H9 (cell line): ENCODE measurements at regions not wholly inside any gene's neighbourhood (a gene's known extent, or its start where the extent isn't known, plus 50 kb on each side); places are given as distances from the start of the nearest gene placed in this dataset.

Source experiments
- DNase-seq: peaks from one replicate; pipeline ENCODE4 v3.0.0-alpha.2; 2017
- H2AFZ ChIP-seq: one replicate; pipeline ENCODE4 v1.6.1; 2013; ENCODE audit warnings: mild to moderate bottlenecking, low read length, control low read depth, moderate library complexity
- H2AK5ac ChIP-seq: 2 replicates; pipeline ENCODE4 v1.6.1; 2013; ENCODE audit warnings: low read length, control low read depth, mixed read lengths; ENCODE audit not compliant: insufficient read length
- H2BK120ac ChIP-seq: one replicate; pipeline ENCODE4 v1.6.1; 2013; ENCODE audit warnings: low read depth, mild to moderate bottlenecking, low read length, control low read depth, inconsistent platforms; ENCODE audit not compliant: poor library complexity, severe bottlenecking
- H2BK12ac ChIP-seq: 2 replicates; pipeline ENCODE4 v1.6.1; 2013; ENCODE audit warnings: low read length, control low read depth, mixed read lengths, low read depth; ENCODE audit not compliant: insufficient read length
- H2BK15ac ChIP-seq: 2 replicates; pipeline ENCODE4 v1.6.1; 2013; ENCODE audit warnings: low read depth, low read length, control low read depth
- H2BK20ac ChIP-seq: one replicate; pipeline ENCODE4 v1.6.1; 2013; ENCODE audit warnings: low read depth, mild to moderate bottlenecking, low read length, control low read depth, inconsistent platforms; ENCODE audit not compliant: poor library complexity, severe bottlenecking
- H2BK5ac ChIP-seq: 2 replicates; pipeline ENCODE4 v1.6.1; 2013; ENCODE audit warnings: low read length, control low read depth, mixed read lengths; ENCODE audit not compliant: insufficient read length
- H3K14ac ChIP-seq: 2 replicates; pipeline ENCODE4 v1.6.1; 2013; ENCODE audit warnings: low read length, control low read depth; ENCODE audit not compliant: insufficient read depth
- H3K18ac ChIP-seq: 2 replicates; pipeline ENCODE4 v1.6.1; 2013; ENCODE audit warnings: low read depth, mild to moderate bottlenecking, mixed read lengths, low read length, control low read depth; ENCODE audit not compliant: insufficient read length
- H3K23ac ChIP-seq: 2 replicates; pipeline ENCODE4 v1.6.1; 2013; ENCODE audit warnings: low read length, control low read depth, mixed read lengths, low read depth; ENCODE audit not compliant: insufficient read length
- H3K23me2 ChIP-seq: 2 replicates; pipeline ENCODE4 v1.6.1; 2013; ENCODE audit warnings: low read depth, mild to moderate bottlenecking, mixed read lengths, low read length, control low read depth; ENCODE audit not compliant: insufficient read length, poor library complexity, severe bottlenecking
- H3K27ac ChIP-seq: 2 replicates; pipeline ENCODE4 v1.5.1; 2013; ENCODE audit warnings: low read length, control low read depth, mixed read lengths, low read depth; ENCODE audit not compliant: insufficient read length
- H3K27me3 ChIP-seq: 2 replicates; pipeline ENCODE4 v1.6.1; 2013; ENCODE audit warnings: low read length, control low read depth, inconsistent platforms; ENCODE audit not compliant: insufficient read depth
- H3K4ac ChIP-seq: 2 replicates; pipeline ENCODE4 v1.6.1; 2013; ENCODE audit warnings: low read depth, mild to moderate bottlenecking, control low read depth, inconsistent platforms, low read length, moderate library complexity
- H3K4me1 ChIP-seq: 2 replicates; pipeline ENCODE4 v1.6.1; 2013; ENCODE audit warnings: low read length, control low read depth, inconsistent platforms; ENCODE audit not compliant: insufficient read depth
- H3K4me2 ChIP-seq: 2 replicates; pipeline ENCODE4 v1.6.1; 2013; ENCODE audit warnings: low read length, control low read depth, mixed read lengths; ENCODE audit not compliant: insufficient read length, insufficient read depth
- H3K56ac ChIP-seq: 2 replicates; pipeline ENCODE4 v1.6.1; 2013; ENCODE audit warnings: low read depth, mild to moderate bottlenecking, mixed read lengths, low read length, control low read depth; ENCODE audit not compliant: insufficient read length
- H3K79me1 ChIP-seq: 2 replicates; pipeline ENCODE4 v1.6.1; 2013; ENCODE audit warnings: low read depth, mild to moderate bottlenecking, moderate library complexity, low read length, control low read depth, inconsistent platforms; ENCODE audit not compliant: insufficient read depth, poor library complexity, severe bottlenecking
- H3K79me2 ChIP-seq: 2 replicates; pipeline ENCODE4 v1.6.1; 2013; ENCODE audit warnings: low read length, control low read depth, inconsistent platforms; ENCODE audit not compliant: insufficient read depth
- H3K9ac ChIP-seq: 2 replicates; pipeline ENCODE4 v1.6.1; 2013; ENCODE audit warnings: low read length, control low read depth, mixed read lengths; ENCODE audit not compliant: insufficient read length; ENCODE audit errors: extremely low read depth
- H3K9me3 ChIP-seq: one replicate; pipeline ENCODE4 v1.6.1; 2013; ENCODE audit warnings: low read depth, low read length, inconsistent platforms; ENCODE audit not compliant: control insufficient read depth
- H3T11ph ChIP-seq: one replicate; pipeline ENCODE4 v1.6.1; 2013; ENCODE audit warnings: mild to moderate bottlenecking, low read length, control low read depth, inconsistent platforms
- H4K20me1 ChIP-seq: one replicate; pipeline ENCODE4 v1.6.1; 2013; ENCODE audit not compliant: control insufficient read depth, insufficient read length, insufficient read depth
- H4K5ac ChIP-seq: 2 replicates; pipeline ENCODE4 v1.6.1; 2013; ENCODE audit warnings: low read depth, mild to moderate bottlenecking, mixed read lengths, low read length, control low read depth; ENCODE audit not compliant: insufficient read length
- H4K8ac ChIP-seq: replicated peaks from 2 replicates; pipeline ENCODE4 v1.6.1; 2013; ENCODE audit warnings: low read length, control low read depth, mixed read lengths, low read depth; ENCODE audit not compliant: insufficient read length
- H4K91ac ChIP-seq: 2 replicates; pipeline ENCODE4 v1.6.1; 2013; ENCODE audit warnings: low read depth, mild to moderate bottlenecking, moderate library complexity, mixed read lengths, low read length, control low read depth; ENCODE audit not compliant: insufficient read length
- H3K27ac Mint-ChIP-seq, 3 experiments: 2 replicates in 2 of 3; 3 replicates in 1 of 3; pipeline ENCODE4 v1.8.0; 2020 to 2021; ENCODE audit warnings: mixed read lengths in 3 of 3, mild to moderate bottlenecking in 1 of 3, moderate library complexity in 1 of 3
- H3K27me3 Mint-ChIP-seq: 2 replicates; pipeline ENCODE4 v1.8.0; 2021; ENCODE audit warnings: low read depth, mild to moderate bottlenecking, moderate library complexity, mixed read lengths
- H3K36me3 Mint-ChIP-seq, 3 experiments: 2 replicates in 2 of 3; 3 replicates in 1 of 3; pipeline ENCODE4 v1.8.0; 2020 to 2021; ENCODE audit warnings: low read depth in 3 of 3, mixed read lengths in 3 of 3; ENCODE audit not compliant: insufficient read depth in 1 of 3
- H3K4me1 Mint-ChIP-seq, 2 experiments: 2 replicates each; pipeline ENCODE4 v1.8.0; 2020; ENCODE audit warnings: mixed read lengths in 2 of 2
- H3K4me3 Mint-ChIP-seq, 2 experiments: 2 replicates in 1 of 2; 3 replicates in 1 of 2; pipeline ENCODE4 v1.8.0; 2020 to 2021; ENCODE audit warnings: mild to moderate bottlenecking in 2 of 2, mixed read lengths in 2 of 2, moderate library complexity in 1 of 2
- H3K9me3 Mint-ChIP-seq, 2 experiments: 2 replicates in 1 of 2; 3 replicates in 1 of 2; pipeline ENCODE4 v1.8.0; 2020; ENCODE audit warnings: mild to moderate bottlenecking in 2 of 2, mixed read lengths in 2 of 2, moderate library complexity in 1 of 2
- WGBS: extraction: QIAGEN DNeasy Blood & Tissue Kit; methylation state at CpG from one replicate; pipeline ENCODE4 v1.1.7; 2013; ENCODE audit warnings: missing lambda C conversion rate, low lambda C conversion rate, mixed read lengths; ENCODE audit not compliant: insufficient read length; ENCODE audit errors: extremely low coverage; 5-methylcytosine and 5-hydroxymethylcytosine counted together
- TF ChIP-seq, protein P1 (sequence below): fragments of 200-600 bp; sonication (generic); conservative IDR thresholded peaks from 3 replicates; pipeline ENCODE4 v1.8.0; 2021; ENCODE audit warnings: antibody characterized with exemption, mild to moderate bottlenecking

DNA sequence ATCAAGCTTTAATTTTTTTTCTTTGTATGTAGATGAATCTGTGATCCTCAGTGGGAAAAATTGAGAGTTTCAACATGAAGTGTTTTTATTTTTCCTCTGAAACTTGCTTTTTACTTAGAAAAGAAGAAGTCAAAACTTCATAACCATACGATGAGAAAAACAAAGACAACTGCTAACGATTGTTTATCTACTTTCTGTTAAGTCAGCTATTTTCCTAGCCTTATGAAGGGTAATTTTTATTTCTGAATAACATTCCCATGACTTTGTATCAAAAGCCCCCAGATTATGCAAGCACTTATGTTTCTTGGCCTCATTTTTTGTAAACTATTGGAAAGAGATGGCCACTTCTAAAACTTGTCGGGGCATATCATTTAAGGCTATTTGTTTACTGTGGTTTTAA is 645.1 kb upstream of the PRKX start:
- no peaks in the 10 kb centered on the region for H3K4me1 ChIP-seq
- H3K23me2 ChIP-seq: no peaks in the 10 kb centered on the region
- H3K4ac ChIP-seq: no peak overlapping the region
- H3K9me3 ChIP-seq: no peaks in the 10 kb centered on the region
- Mint-ChIP-seq H3K27ac (no peak overlapping the region), H3K27me3 (no peaks in the 10 kb centered on the region), H3K9me3 (no peaks in the 10 kb centered on the region), H3K4me3 (no peak overlapping the region), H3K4me1 (peaks cover 6 to 15% of the 10 kb centered on the region in 2 experiments), H3K36me3 (0 out of 7 replicates have a peak, but pooled peaks cover 0 to 1% (median 0%) of the 10 kb centered on the region in 3 experiments)
- H3T11ph ChIP-seq: no peak overlapping the region
- no peak overlapping the region for H4K91ac ChIP-seq
- H3K9ac ChIP-seq: no peak overlapping the region
- no peak overlapping the region for H3K23ac ChIP-seq
- no peak overlapping the region for H4K5ac ChIP-seq
- no peak overlapping the region for H4K8ac ChIP-seq
- H2BK15ac ChIP-seq: no peak overlapping the region
- no peaks in the 10 kb centered on the region for H3K79me1 ChIP-seq
- no peaks in the 10 kb centered on the region for H4K20me1 ChIP-seq
- H3K79me2 ChIP-seq: no peaks in the 10 kb centered on the region
- no CpG with 5 or more reads among the region's 3 CpGs for WGBS
- H3K27me3 ChIP-seq: no peaks in the 10 kb centered on the region
- H2BK5ac ChIP-seq: no peak overlapping the region
- no peak overlapping the region for H3K4me2 ChIP-seq
- H3K18ac ChIP-seq: no peak overlapping the region
- H2AFZ ChIP-seq: no peak overlapping the region
- no peak overlapping the region for H2BK120ac ChIP-seq
- no peak for DNase-seq
- no peak overlapping the region for H3K14ac ChIP-seq
- no peak overlapping the region for H3K27ac ChIP-seq
- H2BK20ac ChIP-seq: no peak overlapping the region
- no peak overlapping the region for H2AK5ac ChIP-seq
- H3K56ac ChIP-seq: no peak overlapping the region
- TF ChIP-seq, protein P1, sequence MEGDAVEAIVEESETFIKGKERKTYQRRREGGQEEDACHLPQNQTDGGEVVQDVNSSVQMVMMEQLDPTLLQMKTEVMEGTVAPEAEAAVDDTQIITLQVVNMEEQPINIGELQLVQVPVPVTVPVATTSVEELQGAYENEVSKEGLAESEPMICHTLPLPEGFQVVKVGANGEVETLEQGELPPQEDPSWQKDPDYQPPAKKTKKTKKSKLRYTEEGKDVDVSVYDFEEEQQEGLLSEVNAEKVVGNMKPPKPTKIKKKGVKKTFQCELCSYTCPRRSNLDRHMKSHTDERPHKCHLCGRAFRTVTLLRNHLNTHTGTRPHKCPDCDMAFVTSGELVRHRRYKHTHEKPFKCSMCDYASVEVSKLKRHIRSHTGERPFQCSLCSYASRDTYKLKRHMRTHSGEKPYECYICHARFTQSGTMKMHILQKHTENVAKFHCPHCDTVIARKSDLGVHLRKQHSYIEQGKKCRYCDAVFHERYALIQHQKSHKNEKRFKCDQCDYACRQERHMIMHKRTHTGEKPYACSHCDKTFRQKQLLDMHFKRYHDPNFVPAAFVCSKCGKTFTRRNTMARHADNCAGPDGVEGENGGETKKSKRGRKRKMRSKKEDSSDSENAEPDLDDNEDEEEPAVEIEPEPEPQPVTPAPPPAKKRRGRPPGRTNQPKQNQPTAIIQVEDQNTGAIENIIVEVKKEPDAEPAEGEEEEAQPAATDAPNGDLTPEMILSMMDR: no peak
- no peak overlapping the region for H2BK12ac ChIP-seq
